ENCODE measurements at regions not wholly inside any gene's neighbourhood (a gene's known extent, or its start where the extent isn't known, plus 50 kb on each side); places are given as distances from the start of the nearest gene placed in this dataset.

DNA sequence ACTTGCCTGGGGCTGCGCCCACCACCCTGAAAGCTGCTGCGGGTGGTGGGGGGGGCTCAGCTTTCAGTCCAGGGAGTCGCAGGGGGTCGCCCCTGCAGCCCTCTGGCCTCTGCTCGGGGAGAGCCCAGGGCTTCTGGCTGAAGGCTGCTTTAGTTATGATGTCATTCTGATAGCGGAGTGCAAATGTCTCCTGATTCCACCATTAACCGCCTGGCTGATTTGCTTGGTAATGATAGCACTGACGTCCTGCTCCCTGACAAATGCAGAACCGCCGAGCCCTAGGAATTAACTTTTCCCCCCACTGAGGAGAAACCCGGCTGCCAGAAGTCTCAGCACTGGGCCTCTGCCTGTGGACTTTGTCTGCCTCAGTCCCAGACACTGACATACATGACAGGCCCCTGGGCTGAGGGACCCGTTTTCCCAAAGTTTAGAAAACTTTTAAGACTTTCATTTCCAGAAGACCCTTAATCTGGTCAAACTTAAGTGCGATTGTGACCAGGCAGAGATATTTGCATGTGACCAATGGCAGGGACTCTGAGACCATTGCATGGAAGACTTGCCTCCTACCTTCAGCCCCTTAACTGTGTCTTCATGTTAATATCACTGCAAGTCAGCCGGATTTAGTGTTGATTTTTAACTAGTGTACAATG lies 142.5 kb upstream of the ZNF536 start:
- Mint-ChIP-seq H3K27me3 (ENCODE audit: low read depth in 2 of 2) (peaks cover 44 to 57% of the 10 kb centered on the region in 2 donors), H3K27ac (no peak overlapping the region), H3K4me3 (no peak overlapping the region), H3K4me1 (peaks cover 21 to 22% of the 10 kb centered on the region in 2 donors), H3K36me3 (peaks cover 7% of the 10 kb centered on the region), H3K9me3 (no peaks in the 10 kb centered on the region)
- intact Hi-C loops (cut with micrococcal nuclease) = no loop called here
- Histone ChIP-seq H3K4me1 (ENCODE audit: control insufficient read depth, insufficient read depth, low read length) (peaks cover 17% of the 10 kb centered on the region), H3K9me3 (ENCODE audit: control insufficient read depth, insufficient read depth, low read length) (no peaks in the 10 kb centered on the region), H3K27ac (ENCODE audit: low read length) (no peak overlapping the region), H3K27me3 (ENCODE audit: control insufficient read depth, insufficient read depth, low read length) (peaks cover 24% of the 10 kb centered on the region), H3K36me3 (ENCODE audit: control insufficient read depth, insufficient read depth, low read length) (no peaks in the 10 kb centered on the region), H3K4me3 (ENCODE audit: low read length) (no peak overlapping the region)
- no peak for TF ChIP-seq CTCF (IDR thresholded peaks at IDR 0.05)
- ATAC-seq = no peak
- 71% methylated on average over 13 of the region's 14 CpGs for WGBS (ENCODE audit: insufficient coverage)
- DNase-seq = no peak

DNA sequence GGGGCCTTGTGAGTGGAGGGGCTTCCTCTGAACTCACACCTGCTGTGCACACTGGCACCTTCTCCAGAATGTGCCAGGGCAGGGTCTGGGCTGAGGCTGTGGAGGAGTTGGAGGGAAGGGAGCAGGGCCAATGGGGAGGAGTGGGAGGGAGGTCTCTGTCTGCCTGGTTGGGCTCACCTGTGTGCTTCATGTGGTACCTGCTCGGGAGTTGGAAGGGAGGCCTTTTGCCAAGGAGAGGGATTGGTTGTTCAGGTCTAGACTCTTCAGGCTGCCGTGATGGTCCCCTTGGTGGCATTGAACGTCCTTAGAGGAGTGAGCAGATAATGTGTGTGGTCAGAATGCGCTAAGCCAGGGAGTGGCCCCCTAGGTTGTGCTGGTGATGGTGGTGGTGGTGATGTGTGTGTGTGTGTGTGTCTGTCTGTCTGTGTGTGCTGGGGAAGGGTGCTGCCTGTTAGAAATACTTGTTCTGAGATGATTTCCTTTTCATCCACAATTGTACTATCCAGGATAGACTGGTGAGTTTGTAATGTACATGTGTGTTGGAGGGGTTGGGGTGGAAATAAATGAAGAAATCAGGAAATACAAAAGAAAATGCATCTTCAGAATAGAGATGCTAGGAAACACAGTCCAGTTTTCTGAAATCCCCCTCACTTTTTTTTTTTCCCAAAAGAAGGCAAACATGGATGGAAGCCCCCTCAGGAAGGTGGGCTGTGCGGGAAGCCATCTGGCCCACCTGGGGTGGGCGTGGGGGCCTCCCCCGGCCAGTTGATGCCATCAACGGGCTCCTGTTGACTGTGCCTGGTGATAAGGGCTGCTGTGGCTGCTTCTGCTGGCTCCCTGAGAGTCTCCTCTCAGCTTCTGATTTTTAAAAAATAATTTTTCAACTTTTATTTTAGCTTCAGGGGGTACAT lies 140.5 kb upstream of the ZNF536 start:
- peak in 1 of 3 donors; percentile 10 for ATAC-seq
- Histone ChIP-seq H3K4me1 (ENCODE audit: control insufficient read depth, insufficient read depth, low read length) (peaks cover 12% of the 10 kb centered on the region), H3K27me3 (ENCODE audit: control insufficient read depth, insufficient read depth, low read length) (peaks cover 17% of the 10 kb centered on the region), H3K27ac (ENCODE audit: low read length) (no peak overlapping the region), H3K4me3 (ENCODE audit: low read length) (no peak overlapping the region), H3K36me3 (ENCODE audit: control insufficient read depth, insufficient read depth, low read length) (no peaks in the 10 kb centered on the region), H3K9me3 (ENCODE audit: control insufficient read depth, insufficient read depth, low read length) (no peaks in the 10 kb centered on the region)
- H3K27ac Mint-ChIP-seq = no peak overlapping the region
- intact Hi-C loops (cut with micrococcal nuclease) = no loop called here
- H3K36me3 Mint-ChIP-seq = no peaks in the 10 kb centered on the region
- peaks cover 7 to 8% of the 10 kb centered on the region in 2 donors for H3K4me1 Mint-ChIP-seq
- no peak overlapping the region for H3K4me3 Mint-ChIP-seq
- H3K9me3 Mint-ChIP-seq = no peaks in the 10 kb centered on the region
- TF ChIP-seq CTCF (IDR thresholded peaks at IDR 0.05) = no peak
- 74% methylated on average over 8 of the region's 8 CpGs for WGBS (ENCODE audit: insufficient coverage)
- H3K27me3 Mint-ChIP-seq (ENCODE audit: low read depth in 2 of 2) = peaks cover 41 to 63% of the 10 kb centered on the region in 2 donors
- no peak for DNase-seq

DNA sequence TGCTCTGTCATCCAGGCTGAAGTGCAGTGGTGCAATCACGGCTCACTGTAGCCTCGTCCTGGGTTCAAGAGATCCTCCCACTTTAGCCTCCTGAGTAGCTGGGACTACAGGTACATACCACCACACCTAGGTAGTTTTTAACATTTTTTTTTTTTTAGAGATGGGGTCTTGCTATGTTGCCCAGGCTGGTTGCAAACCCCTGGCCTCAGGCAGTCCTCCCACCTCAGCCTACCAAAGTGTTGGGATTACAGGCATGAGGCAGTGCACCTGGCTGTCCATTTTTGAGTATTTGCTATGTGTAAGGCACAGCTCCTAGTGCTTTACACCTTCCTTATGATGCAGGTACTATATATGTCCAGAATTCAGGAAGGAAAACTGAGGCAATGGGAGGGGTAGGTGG lies 138.8 kb upstream of the ZNF536 start:
- Histone ChIP-seq H3K27me3 (ENCODE audit: control insufficient read depth, insufficient read depth, low read length) (peaks cover 13% of the 10 kb centered on the region), H3K9me3 (ENCODE audit: control insufficient read depth, insufficient read depth, low read length) (no peaks in the 10 kb centered on the region)

More for the DNA sequence above, 138.8 kb upstream of the ZNF536 start:
- 69% methylated on average over 2 of the region's 2 CpGs for WGBS (ENCODE audit: insufficient coverage)
- Mint-ChIP-seq H3K4me3 (no peak overlapping the region), H3K27me3 (ENCODE audit: low read depth in 2 of 2) (peaks cover 40 to 66% of the 10 kb centered on the region in 2 donors), H3K36me3 (no peaks in the 10 kb centered on the region), H3K27ac (no peak overlapping the region), H3K4me1 (no peaks in the 10 kb centered on the region), H3K9me3 (no peaks in the 10 kb centered on the region)
- ATAC-seq (no peak), DNase-seq (no peak)
- Histone ChIP-seq H3K36me3 (ENCODE audit: control insufficient read depth, insufficient read depth, low read length) (no peaks in the 10 kb centered on the region), H3K4me3 (ENCODE audit: low read length) (no peak overlapping the region), H3K27ac (ENCODE audit: low read length) (no peak overlapping the region), H3K4me1 (ENCODE audit: control insufficient read depth, insufficient read depth, low read length) (peaks cover under 1% of the 10 kb centered on the region)
- intact Hi-C loops (cut with micrococcal nuclease) = no loop called here
- no peak for TF ChIP-seq CTCF (IDR thresholded peaks at IDR 0.05)
